ENCODE measurements at regions not wholly inside any gene's neighbourhood (a gene's known extent, or its start where the extent isn't known, plus 50 kb on each side); places are given as distances from the start of the nearest gene placed in this dataset.

- Mint-ChIP-seq H3K27ac (ENCODE audit: unreplicated experiment) (no peak overlapping the region), H3K27me3 (ENCODE audit: unreplicated experiment) (no peaks in the 10 kb centered on the region), H3K9me3 (ENCODE audit: unreplicated experiment) (peaks cover 3% of the 10 kb centered on the region), H3K36me3 (ENCODE audit: unreplicated experiment) (peaks cover 13% of the 10 kb centered on the region), H3K4me1 (ENCODE audit: low read depth, unreplicated experiment) (no peaks in the 10 kb centered on the region), H3K4me3 (ENCODE audit: unreplicated experiment) (no peak overlapping the region)
- DNase-seq = no peak
- TF ChIP-seq CTCF (IDR thresholded peaks at IDR 0.05; ENCODE audit: partially characterized antibody, unreplicated experiment) = no peak
These were observed 128.5 kb downstream of the LURAP1L start for GRCh38 chr9:12903316-12903715.

GRCh38 chr9:12904261-12905000, 129.6 kb downstream of the LURAP1L start:
- no peak for TF ChIP-seq CTCF (IDR thresholded peaks at IDR 0.05; ENCODE audit: partially characterized antibody, unreplicated experiment)
- Mint-ChIP-seq H3K27ac (ENCODE audit: unreplicated experiment) (no peak overlapping the region), H3K9me3 (ENCODE audit: unreplicated experiment) (no peaks in the 10 kb centered on the region), H3K36me3 (ENCODE audit: unreplicated experiment) (peaks cover 7% of the 10 kb centered on the region), H3K4me1 (ENCODE audit: low read depth, unreplicated experiment) (no peaks in the 10 kb centered on the region), H3K27me3 (ENCODE audit: unreplicated experiment) (no peaks in the 10 kb centered on the region), H3K4me3 (ENCODE audit: unreplicated experiment) (no peak overlapping the region)
- no peak for DNase-seq

GRCh38 chr9:12906646-12907045, 131.8 kb downstream of the LURAP1L start:
- DNase-seq = no peak
- no peak overlapping the region for H3K4me3 Mint-ChIP-seq (ENCODE audit: unreplicated experiment)
- no peaks in the 10 kb centered on the region for H3K27me3 Mint-ChIP-seq (ENCODE audit: unreplicated experiment)
- H3K9me3 Mint-ChIP-seq (ENCODE audit: unreplicated experiment) = no peaks in the 10 kb centered on the region
- H3K27ac Mint-ChIP-seq (ENCODE audit: unreplicated experiment) = no peak overlapping the region
- H3K36me3 Mint-ChIP-seq (ENCODE audit: unreplicated experiment) = no peaks in the 10 kb centered on the region
- no peaks in the 10 kb centered on the region for H3K4me1 Mint-ChIP-seq (ENCODE audit: low read depth, unreplicated experiment)
- no peak for TF ChIP-seq CTCF (IDR thresholded peaks at IDR 0.05; ENCODE audit: partially characterized antibody, unreplicated experiment)

- Mint-ChIP-seq H3K27me3 (ENCODE audit: unreplicated experiment) (no peaks in the 10 kb centered on the region), H3K36me3 (ENCODE audit: unreplicated experiment) (no peaks in the 10 kb centered on the region), H3K4me3 (ENCODE audit: unreplicated experiment) (no peak overlapping the region), H3K4me1 (ENCODE audit: low read depth, unreplicated experiment) (no peaks in the 10 kb centered on the region), H3K27ac (ENCODE audit: unreplicated experiment) (no peak overlapping the region), H3K9me3 (ENCODE audit: unreplicated experiment) (no peaks in the 10 kb centered on the region)
- no peak for DNase-seq
- TF ChIP-seq CTCF (IDR thresholded peaks at IDR 0.05; ENCODE audit: partially characterized antibody, unreplicated experiment) = no peak
These were observed 134.1 kb downstream of the LURAP1L start for GRCh38 chr9:12908895-12909294.

GRCh38 chr9:12915366-12915954, 140.6 kb downstream of the LURAP1L start:
- Mint-ChIP-seq H3K4me1 (ENCODE audit: low read depth, unreplicated experiment) (peaks cover 4% of the 10 kb centered on the region), H3K27me3 (ENCODE audit: unreplicated experiment) (no peaks in the 10 kb centered on the region), H3K9me3 (ENCODE audit: unreplicated experiment) (peaks cover 1% of the 10 kb centered on the region), H3K4me3 (ENCODE audit: unreplicated experiment) (no peak overlapping the region), H3K36me3 (ENCODE audit: unreplicated experiment) (no peaks in the 10 kb centered on the region), H3K27ac (ENCODE audit: unreplicated experiment) (no peak overlapping the region)
- TF ChIP-seq CTCF (IDR thresholded peaks at IDR 0.05; ENCODE audit: partially characterized antibody, unreplicated experiment) = no peak
- no peak for DNase-seq

All from glutamatergic neuron (in vitro differentiated cells).